ENCODE measurements at regions not wholly inside any gene's neighbourhood (a gene's known extent, or its start where the extent isn't known, plus 50 kb on each side); places are given as distances from the start of the nearest gene placed in this dataset.
"Not testable (repeated sequence)": the region's sequence is repeated elsewhere in the genome, so short reads cannot be mapped to it uniquely, and the experiment has no call there.

GRCh38 chr1:178020968-178021640, 51.2 kb upstream of the SEC16B start:
- no peak for DNase-seq (ENCODE audit: low read depth)

- DNase-seq (ENCODE audit: low read depth), result no peak
Observed at GRCh38 chr1:178021950-178022349, 52.1 kb upstream of the SEC16B start.

GRCh38 chr1:178023181-178023618, 53.3 kb upstream of the SEC16B start:
- no peak for DNase-seq (ENCODE audit: low read depth)

DNA sequence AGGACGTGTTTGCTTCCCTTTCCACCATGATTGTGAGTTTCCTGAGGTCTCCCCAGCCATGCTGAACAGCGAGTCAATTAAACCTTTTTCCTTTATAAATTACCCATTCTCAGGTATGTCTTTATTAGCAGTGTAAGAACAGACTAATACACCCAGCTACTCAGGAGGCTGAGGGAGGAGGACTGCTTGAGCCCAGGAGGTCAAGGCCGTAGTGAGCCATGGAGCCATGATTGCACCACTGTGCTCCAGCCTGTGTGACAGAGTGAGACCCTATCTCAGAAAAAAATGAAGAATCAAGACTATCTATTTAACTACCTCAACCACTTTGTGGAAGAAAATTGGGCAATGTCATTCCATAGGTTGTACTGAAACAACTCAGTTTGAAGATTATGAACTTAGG, 54.6 kb upstream of the SEC16B start:
- DNase-seq (ENCODE audit: low read depth), result no peak

- DNase-seq (ENCODE audit: low read depth), result no peak
Observed at GRCh38 chr1:178025613-178026356, 55.9 kb upstream of the SEC16B start.

DNA sequence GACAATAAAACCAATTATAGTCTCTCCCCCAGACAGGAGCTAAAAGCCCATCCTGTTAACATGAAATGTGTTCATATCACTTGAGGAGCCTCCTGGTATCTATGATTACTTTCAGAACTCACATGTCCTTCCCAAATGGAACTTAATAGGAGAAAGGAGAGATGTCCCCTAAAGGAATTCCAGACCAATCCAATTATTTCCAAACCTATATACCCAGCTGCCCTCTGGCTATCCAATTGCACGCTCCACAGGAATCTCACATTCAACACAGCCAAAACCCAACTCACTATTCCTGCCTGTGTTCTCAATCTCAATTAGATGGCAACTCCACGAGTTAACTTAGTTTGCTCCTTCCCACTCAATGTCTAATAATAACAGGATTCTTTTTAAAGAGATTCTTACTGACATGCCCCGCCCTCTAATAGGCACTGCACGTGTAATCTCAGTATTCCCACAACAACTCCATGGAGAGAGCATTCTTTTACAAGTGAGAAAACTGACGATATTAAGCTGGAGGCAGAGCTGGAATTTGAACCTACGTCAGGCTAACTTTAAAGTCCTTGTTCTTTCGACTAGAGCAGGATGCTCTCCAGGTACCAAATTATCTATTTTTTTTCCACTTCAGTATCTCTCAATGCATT, 59.1 kb upstream of the SEC16B start:
- no peak for DNase-seq (ENCODE audit: low read depth)

DNA sequence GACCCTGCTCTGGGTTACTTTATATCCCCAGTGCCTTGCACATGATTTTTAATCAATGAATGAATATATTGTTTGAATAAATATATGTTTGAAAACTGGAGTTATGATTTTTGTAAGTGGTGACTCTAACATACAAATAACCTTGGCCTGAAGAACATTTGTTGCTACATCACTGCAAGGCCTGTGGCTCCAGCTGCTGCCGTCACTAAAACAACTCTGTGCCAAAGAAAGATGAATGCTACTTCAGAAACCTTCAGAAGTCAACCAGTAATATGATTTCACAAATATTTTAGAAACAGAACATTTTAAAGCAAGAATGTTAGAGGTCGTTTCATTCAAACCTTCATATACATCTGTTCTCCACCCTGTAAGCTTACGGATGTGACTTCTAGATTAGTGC, 60.6 kb upstream of the SEC16B start:
- no peak for DNase-seq (ENCODE audit: low read depth)

DNA sequence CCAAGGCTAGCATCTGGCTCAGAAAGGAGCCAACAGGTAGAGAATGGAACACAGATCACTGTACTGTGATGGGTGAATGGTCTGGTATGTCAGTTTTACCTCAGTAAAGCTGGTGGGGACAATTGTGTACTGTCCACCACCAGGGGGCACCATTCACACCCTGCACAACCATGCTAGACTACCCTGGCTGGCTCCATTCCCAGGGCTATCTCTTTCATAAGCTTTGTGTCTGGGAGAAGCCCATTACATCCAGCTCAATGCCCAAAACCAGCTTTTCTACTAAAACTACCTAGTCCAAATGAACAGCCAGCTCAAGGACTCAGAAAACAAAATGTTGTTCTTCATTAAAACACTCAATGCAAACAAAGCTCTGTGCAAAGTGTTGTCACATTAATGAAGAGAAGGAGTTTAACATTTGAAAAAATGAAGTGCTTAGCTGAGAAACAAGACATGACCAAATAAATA, 62.0 kb upstream of the RASAL2 start:
- DNase-seq (ENCODE audit: low read depth), result peak; percentile 83

GRCh38 chr1:178033019-178033418, 60.9 kb upstream of the RASAL2 start:
- DNase-seq (ENCODE audit: low read depth), result no peak

DNA sequence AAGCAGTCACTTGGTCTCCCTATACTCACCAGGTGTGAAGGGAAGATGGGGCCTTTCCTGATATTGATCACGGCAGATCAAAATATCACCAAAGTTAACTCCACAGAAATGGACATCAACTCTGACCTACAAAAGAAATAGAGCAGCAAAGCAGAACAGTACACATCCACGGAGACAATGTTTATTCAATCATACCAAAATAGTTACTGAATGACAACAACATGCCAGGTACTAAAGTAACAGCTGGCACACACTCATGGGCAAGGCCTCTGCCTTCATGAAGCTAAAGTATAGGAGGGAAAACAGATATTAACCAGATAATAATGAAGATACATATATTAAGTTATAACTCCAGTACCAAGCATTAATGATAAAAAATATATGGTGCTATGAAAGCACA, 59.2 kb upstream of the RASAL2 start:
- DNase-seq (ENCODE audit: low read depth), result no peak

DNA sequence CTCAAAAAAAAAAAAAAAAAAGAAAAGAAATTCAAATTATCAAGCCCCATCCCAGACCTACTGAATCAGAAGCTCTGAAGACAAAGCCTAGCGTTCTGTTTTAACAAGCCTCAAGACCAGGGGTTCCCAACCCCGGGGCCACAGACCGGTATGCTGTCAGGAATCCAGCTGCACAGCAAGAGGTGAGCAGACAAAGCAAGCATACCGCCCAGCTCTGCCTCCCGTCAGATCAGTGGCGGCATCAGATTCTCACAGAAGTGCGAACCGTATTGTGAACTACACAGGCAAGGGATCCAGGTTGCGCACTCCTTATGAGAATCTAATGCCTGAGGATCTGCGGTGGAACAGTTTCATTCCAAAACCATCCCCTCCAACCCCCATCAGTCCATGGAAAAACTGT, 57.8 kb upstream of the RASAL2 start:
- no peak for DNase-seq (ENCODE audit: low read depth)

DNA sequence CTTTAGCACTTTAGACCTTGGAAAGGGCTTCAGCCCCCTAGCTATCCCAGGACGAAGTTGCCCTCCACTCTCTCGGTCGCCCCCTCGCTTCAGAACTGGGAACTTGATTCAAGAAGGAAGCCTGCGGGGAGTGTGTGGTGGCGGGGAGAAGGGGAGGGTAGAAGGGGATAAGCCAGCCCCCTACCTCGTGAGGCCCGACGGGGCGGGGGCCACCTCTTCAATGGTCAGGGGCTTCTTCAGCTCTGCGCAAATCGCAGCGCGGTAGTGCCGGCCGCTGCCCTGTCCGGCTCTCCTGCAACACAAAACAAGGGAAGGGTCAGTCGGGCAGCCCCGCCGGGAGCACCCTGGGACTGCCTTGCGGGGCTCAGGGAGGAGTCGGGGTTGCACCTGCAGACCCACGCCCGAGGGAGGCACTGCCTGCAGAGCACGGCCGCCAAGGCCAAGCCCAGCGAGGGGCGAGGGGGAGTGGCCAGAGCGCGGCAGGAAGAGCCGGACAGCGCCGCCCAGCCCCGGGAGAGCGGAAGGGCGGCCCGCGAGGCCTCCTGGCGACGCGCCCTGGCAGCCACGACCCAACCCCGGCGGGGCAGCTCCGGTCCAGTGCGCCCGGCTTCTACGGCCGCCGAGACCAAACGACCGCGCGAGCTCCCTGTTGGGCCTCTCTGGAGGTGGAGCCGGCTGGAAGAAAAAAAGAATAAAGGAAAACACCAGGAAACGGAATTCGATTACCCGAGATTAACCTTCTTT, 56.2 kb upstream of the RASAL2 start:
- DNase-seq (ENCODE audit: low read depth), result no peak

- no peak for DNase-seq (ENCODE audit: low read depth)
Observed at GRCh38 chr1:178038372-178038771, 55.5 kb upstream of the RASAL2 start.

DNA sequence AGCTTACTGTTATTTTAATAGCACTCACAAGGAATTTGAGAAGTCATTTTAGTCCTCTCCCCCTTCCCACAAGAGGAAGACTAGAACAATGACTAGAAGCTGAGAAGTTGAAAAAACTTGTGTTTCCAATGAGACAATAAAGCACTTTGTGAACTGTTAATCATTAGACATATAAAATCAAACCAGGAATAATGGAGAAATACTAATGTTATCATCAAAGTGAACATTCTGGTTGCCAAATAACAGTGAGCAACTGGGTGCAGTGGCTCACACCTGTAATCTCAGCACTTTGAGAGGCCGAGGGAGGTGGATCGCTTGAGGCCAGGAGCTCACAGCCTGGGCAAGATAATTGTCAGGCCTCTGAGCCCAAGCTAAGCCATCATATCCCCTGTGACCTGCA, 54.0 kb upstream of the RASAL2 start:
- DNase-seq (ENCODE audit: low read depth), result no peak

GRCh38 chr1:178043940-178044339, 50.0 kb upstream of the RASAL2 start:
- DNase-seq (ENCODE audit: low read depth), result not testable (repeated sequence)

All from non-pigmented ciliary epithelial cell (primary cell).